MM.1S (cell line): ENCODE measurements at regions not wholly inside any gene's neighbourhood (a gene's known extent, or its start where the extent isn't known, plus 50 kb on each side); places are given as distances from the start of the nearest gene placed in this dataset.

Source experiments
- EZH2 ChIP-seq: fragments of 300-600 bp; sonication (generic); optimal IDR thresholded peaks from 2 replicates; pipeline ENCODE3; 2017; ENCODE audit warnings: low read depth, mild to moderate bottlenecking, antibody characterized with exemption, low read length, mixed read lengths
- TF ChIP-seq, protein P1 (sequence below): fragments of 300-600 bp; sonication (generic); IDR thresholded peaks from 2 replicates; pipeline ENCODE4 v1.5.1; 2016; ENCODE audit warnings: antibody characterized with exemption, low read length, mixed read lengths

GRCh38 chr4:77505275-77505957 lies 100.2 kb upstream of the CXCL13 start:
- TF ChIP-seq, protein P1, sequence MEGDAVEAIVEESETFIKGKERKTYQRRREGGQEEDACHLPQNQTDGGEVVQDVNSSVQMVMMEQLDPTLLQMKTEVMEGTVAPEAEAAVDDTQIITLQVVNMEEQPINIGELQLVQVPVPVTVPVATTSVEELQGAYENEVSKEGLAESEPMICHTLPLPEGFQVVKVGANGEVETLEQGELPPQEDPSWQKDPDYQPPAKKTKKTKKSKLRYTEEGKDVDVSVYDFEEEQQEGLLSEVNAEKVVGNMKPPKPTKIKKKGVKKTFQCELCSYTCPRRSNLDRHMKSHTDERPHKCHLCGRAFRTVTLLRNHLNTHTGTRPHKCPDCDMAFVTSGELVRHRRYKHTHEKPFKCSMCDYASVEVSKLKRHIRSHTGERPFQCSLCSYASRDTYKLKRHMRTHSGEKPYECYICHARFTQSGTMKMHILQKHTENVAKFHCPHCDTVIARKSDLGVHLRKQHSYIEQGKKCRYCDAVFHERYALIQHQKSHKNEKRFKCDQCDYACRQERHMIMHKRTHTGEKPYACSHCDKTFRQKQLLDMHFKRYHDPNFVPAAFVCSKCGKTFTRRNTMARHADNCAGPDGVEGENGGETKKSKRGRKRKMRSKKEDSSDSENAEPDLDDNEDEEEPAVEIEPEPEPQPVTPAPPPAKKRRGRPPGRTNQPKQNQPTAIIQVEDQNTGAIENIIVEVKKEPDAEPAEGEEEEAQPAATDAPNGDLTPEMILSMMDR, result no peak
- TF ChIP-seq EZH2, result no peak
